HG03064 (cell line): ENCODE measurements at regions not wholly inside any gene's neighbourhood (a gene's known extent, or its start where the extent isn't known, plus 50 kb on each side); places are given as distances from the start of the nearest gene placed in this dataset.

Experiments used
- ATAC-seq: cut with Tn5 transposase; IDR thresholded peaks from one replicate; pipeline ENCODE4 v1.9.1; 2021; ENCODE audit warnings: low read depth; ENCODE audit not compliant: unreplicated experiment

- no peak for ATAC-seq
These were observed 301.6 kb upstream of the THBS1 start for GRCh38 chr15:39279311-39279710.

- no peak for ATAC-seq
These were observed 299.8 kb upstream of the THBS1 start for GRCh38 chr15:39281094-39281493.

- ATAC-seq: no peak
These were observed 298.1 kb upstream of the THBS1 start for GRCh38 chr15:39282663-39283208.

- ATAC-seq: no peak
These were observed 297.3 kb upstream of the THBS1 start for GRCh38 chr15:39283531-39283930.

- no peak for ATAC-seq
These were observed 295.8 kb upstream of the THBS1 start for GRCh38 chr15:39285071-39285470.

- ATAC-seq: no peak
These were observed 295.2 kb upstream of the THBS1 start for GRCh38 chr15:39285663-39286062.

DNA sequence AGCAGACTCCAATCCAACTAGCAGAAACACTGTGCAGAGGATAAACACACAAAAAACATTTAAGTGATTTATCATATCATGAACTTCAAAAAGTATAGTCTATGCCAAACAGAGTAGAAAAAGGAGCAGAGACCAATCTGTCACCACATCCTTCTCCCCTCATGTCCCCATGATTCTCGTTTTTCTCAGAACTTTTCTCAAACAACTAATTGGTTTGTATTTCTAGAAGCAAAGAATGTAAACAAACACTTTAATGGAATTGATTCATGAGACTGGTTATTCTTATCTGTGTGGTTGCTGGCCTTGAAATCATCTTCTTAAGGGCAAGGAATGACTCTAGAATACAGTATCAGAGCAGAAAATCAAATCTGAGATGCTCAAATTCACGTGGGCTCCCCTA, 294.2 kb upstream of the THBS1 start:
- ATAC-seq: no peak

GRCh38 chr15:39287322-39288195, 293.3 kb upstream of the THBS1 start:
- ATAC-seq: no peak

- ATAC-seq: no peak
These were observed 290.0 kb upstream of the THBS1 start for GRCh38 chr15:39290711-39291435.

DNA sequence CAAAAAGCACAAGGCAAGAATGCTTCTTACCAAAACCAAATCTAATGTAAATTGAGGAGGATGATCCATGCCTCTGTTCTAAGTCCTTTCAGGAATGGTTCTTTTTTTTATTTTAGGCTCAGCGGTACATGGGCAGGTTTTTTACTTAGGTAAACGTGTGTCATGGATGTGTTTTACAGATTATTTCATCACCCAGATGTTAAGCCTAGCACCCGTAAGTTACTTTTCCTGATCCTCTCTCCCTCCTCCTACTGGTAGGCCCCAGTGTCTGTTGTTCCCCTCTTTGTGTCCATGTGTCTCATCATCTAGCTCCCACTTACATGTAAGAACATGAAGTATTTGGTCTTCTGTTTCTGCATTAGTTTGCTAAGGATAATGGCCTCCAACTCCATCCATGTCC, 289.2 kb upstream of the THBS1 start:
- ATAC-seq: no peak

DNA sequence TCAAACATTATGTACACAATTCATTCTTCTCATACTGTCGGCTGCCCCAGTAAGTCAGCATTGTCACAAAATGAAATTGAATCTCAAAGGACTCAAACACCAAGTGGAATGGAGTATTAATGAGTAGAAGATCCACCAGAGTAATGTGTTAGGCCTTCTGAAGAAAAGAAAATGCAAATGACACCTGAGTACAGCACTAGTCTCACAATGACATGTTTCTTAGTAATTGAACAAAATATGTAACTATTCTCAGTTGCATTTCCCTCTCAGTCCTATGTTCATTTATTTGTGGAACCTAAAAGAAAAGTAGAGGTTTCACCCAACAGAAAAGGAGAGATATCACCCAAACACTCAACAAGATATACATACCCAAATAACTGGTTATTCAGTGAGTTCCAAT, 283.9 kb upstream of the THBS1 start:
- no peak for ATAC-seq

DNA sequence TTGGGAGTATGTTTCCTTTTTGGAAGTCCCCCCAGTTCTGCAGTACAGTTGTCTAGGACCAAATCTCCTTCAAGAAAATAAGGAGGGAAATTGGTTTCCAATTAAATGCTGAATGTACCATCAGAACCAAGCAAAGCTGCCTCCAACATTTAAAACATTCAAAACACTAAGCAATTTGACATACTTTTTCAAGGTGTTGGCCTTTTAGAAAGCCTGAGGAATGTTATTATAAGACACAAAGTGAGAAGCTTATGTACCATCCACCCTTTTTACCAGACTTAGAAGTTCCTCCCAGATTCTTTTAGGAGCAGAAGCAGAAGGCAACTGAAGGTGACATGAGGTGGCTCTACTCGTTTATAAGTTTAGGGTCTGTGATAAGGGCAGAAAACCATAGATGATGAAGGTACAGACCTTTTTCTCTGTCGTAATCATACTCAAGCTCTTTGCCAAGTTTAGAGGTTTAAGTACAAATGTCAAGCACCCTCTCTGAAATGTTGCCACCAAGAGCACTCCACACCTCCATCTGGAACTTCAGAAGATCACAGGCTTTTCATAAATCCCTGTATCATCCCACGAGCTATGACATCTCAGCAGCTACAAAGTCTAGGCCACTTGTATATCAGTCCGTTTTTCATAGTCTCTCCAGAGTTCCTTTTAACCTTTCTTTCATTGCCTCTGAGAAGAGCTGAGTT, 282.5 kb upstream of the THBS1 start:
- ATAC-seq: no peak

GRCh38 chr15:39299486-39300267, 281.2 kb upstream of the THBS1 start:
- ATAC-seq: no peak

DNA sequence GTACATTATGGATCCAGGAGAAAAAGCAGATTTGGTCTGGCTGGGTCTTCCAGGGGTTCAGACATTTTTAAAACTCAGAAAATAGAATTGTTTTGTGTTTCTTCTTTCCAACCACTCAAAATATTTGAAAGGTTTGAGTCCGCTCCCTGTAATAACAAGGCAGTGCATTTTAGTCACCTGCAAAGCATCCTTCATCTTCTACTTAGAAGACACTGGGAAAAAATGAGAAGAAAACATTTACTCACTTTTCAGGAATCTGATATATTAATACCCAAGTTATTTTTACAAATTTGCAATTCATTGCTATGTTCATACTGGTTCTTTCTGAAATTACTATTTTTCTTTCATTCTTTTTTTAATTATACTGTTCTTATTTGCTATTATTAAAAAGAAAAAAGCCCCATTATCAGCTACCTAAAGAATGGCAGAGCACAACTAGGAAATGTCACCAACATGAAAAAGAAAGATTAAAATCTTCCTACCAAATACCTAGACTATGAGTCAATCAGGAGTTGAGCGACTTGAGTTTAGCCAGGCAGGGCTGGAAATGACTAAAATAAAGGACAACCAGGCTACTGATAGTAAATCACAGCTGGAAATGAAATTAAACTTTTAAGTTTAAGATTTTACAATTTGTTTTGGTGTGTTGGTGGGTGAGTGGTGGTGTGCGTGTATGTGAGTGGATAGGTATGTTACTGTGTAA, 280.3 kb upstream of the THBS1 start:
- ATAC-seq: no peak

GRCh38 chr15:39301589-39301999, 279.3 kb upstream of the THBS1 start:
- ATAC-seq: no peak

GRCh38 chr15:39302936-39303335, 277.9 kb upstream of the THBS1 start:
- ATAC-seq: no peak

GRCh38 chr15:39304201-39304841, 276.6 kb upstream of the THBS1 start:
- ATAC-seq: no peak

- no peak for ATAC-seq
These were observed 275.7 kb upstream of the THBS1 start for GRCh38 chr15:39304931-39305728.
